GM12872 (cell line): ENCODE measurements at regions not wholly inside any gene's neighbourhood (a gene's known extent, or its start where the extent isn't known, plus 50 kb on each side); places are given as distances from the start of the nearest gene placed in this dataset.

Experiments used
- TF ChIP-seq, protein P1 (sequence below): IDR thresholded peaks from 3 replicates; pipeline ENCODE4 v1.5.1; 2011; ENCODE audit warnings: low read depth, mild to moderate bottlenecking, low read length, moderate library complexity; ENCODE audit not compliant: insufficient read depth

DNA sequence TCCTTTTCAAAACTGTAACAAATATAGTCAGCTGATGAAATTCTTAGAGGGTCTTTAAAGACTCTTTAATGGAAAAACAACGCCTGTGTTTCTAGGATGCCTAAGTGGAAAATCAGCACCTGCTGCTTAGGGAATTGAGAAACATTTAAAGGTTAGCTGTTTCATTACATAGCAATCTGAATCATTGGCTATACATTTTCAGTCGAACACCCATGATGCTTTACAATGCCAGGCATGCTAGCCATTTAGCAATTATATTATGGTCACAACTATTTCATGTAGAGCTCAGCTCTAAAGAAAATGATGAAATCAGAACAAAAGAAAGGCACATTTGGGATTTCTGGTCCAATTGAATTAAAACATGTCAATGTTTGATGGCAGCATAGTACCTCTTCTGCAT lies 270.3 kb upstream of the SYNCRIP start:
- TF ChIP-seq, protein P1, sequence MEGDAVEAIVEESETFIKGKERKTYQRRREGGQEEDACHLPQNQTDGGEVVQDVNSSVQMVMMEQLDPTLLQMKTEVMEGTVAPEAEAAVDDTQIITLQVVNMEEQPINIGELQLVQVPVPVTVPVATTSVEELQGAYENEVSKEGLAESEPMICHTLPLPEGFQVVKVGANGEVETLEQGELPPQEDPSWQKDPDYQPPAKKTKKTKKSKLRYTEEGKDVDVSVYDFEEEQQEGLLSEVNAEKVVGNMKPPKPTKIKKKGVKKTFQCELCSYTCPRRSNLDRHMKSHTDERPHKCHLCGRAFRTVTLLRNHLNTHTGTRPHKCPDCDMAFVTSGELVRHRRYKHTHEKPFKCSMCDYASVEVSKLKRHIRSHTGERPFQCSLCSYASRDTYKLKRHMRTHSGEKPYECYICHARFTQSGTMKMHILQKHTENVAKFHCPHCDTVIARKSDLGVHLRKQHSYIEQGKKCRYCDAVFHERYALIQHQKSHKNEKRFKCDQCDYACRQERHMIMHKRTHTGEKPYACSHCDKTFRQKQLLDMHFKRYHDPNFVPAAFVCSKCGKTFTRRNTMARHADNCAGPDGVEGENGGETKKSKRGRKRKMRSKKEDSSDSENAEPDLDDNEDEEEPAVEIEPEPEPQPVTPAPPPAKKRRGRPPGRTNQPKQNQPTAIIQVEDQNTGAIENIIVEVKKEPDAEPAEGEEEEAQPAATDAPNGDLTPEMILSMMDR: no peak

DNA sequence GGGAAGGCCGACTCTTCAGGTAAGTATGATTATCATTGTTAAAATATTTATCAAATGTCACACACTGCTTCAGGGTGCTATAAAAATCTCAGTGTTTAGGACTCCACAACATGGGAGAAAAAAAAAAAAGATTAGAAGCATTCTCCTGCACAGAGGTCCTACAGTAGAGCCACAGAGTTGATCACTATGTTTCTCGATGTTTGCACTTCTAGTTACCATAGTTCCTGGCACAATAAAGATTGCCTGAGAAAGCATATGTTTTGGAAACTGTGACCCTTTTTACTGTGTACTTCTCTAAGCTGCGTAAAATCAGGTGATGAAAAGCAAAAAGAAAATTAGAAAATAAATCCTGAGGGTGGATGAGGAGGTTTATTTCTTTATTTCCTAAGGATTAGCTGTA lies 269.9 kb upstream of the SYNCRIP start:
- TF ChIP-seq, protein P1: no peak

GRCh38 chr6:85911067-85911466 lies 268.4 kb upstream of the SYNCRIP start:
- TF ChIP-seq, protein P1: no peak

- TF ChIP-seq, protein P1: no peak
These were observed 249.7 kb upstream of the SYNCRIP start for GRCh38 chr6:85892346-85892745.

DNA sequence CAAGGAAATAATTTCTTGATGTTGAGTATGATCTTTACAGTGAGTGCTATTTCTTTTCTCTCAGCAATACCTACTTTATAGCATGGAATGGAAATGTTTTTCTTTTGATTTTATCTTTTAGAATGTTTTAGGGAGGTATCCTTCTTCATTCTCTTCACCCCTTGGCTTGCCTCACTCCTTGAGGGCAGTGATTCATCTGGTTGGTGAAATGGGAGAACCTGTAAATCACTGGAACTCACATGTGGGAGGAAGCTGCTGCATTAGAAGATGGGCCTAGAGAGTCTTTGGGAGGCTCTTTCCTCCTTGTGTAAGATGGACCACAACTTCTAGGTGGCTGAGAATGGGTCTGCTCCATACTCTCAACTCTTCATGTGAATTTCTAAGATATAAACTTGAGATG lies 244.8 kb upstream of the SYNCRIP start:
- TF ChIP-seq, protein P1: no peak

DNA sequence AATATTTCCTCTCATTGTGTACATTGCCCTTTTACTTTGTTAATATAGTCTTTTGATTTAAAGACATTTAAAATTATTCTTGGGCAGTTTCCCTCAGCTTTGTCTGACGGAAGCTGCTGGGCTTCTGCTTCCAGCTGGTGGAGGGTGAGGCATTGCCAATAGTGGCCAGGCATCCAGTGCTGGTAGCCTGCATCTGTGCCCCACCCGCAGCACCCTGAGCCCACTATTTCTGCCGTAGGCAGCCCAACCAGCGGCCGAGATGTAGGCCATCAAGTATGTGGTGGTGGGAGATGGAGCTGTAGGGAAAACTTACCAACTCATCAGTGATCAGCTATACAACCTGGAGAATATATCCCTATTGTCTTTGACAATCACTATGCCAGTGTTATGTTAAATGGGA lies 226.0 kb upstream of the SYNCRIP start:
- TF ChIP-seq, protein P1: no peak

GRCh38 chr6:85867595-85867994 lies 224.9 kb upstream of the SYNCRIP start:
- TF ChIP-seq, protein P1: no peak

- TF ChIP-seq, protein P1: no peak
These were observed 224.2 kb upstream of the SYNCRIP start for GRCh38 chr6:85866758-85867401.
